IMR-90 (cell line): ENCODE measurements at regions not wholly inside any gene's neighbourhood (a gene's known extent, or its start where the extent isn't known, plus 50 kb on each side); places are given as distances from the start of the nearest gene placed in this dataset.
"Not testable (repeated sequence)": the region's sequence is repeated elsewhere in the genome, so short reads cannot be mapped to it uniquely, and the experiment has no call there.

ENCODE experiments used
- ATAC-seq: fragments of 200-7000 bp; cut with Tn5 transposase; 2 replicates; pipeline ENCODE4 v1.9.1; 2020; ENCODE audit warnings: low read depth, mild to moderate bottlenecking, moderate library complexity
- BruUV-seq: library from RNA; stranded (reverse); fragments of 400-500 nt; replicated peaks from 2 replicates; lab custom pipeline; 2021; lab: Mats Ljungman, UMichigan
- CTCF ChIA-PET: fragments of 300-600 bp; formaldehyde crosslinking; extraction: SDS; loops from one replicate; lab custom pipeline; 2021; ENCODE audit warnings: antibody characterized with exemption; lab: Yijun Ruan, JAX
- POLR2A ChIA-PET: fragments of 300-600 bp; sonication (Branson Sonifier 250); formaldehyde crosslinking; loops from one replicate; lab custom pipeline; 2022; ENCODE audit warnings: antibody characterized with exemption; ENCODE audit not compliant: unreplicated experiment; lab: Charles Lee
- DNase-seq: peaks from one replicate; pipeline ENCODE4 v3.0.0; 2013
- H2AFZ ChIP-seq: replicated peaks from 2 replicates; pipeline ENCODE3; 2013; ENCODE audit warnings: low read length, mild to moderate bottlenecking; ENCODE audit not compliant: poor library complexity
- H2AK5ac ChIP-seq: 2 replicates; pipeline ENCODE4 v1.6.1; 2013; ENCODE audit warnings: low read depth, low read length, inconsistent platforms
- H2AK9ac ChIP-seq: replicated peaks from 2 replicates; pipeline ENCODE3; 2013; ENCODE audit warnings: mild to moderate bottlenecking, low read depth, low read length, moderate library complexity; ENCODE audit not compliant: poor library complexity
- H2BK120ac ChIP-seq: 2 replicates; pipeline ENCODE4 v1.6.1; 2013; ENCODE audit warnings: low read depth, low read length, inconsistent platforms
- H2BK15ac ChIP-seq: 3 replicates; pipeline ENCODE4 v1.6.1; 2013; ENCODE audit warnings: low read depth, low read length, inconsistent platforms
- H2BK20ac ChIP-seq: 2 replicates; pipeline ENCODE4 v1.6.1; 2013; ENCODE audit warnings: low read depth, mild to moderate bottlenecking, inconsistent platforms, low read length, moderate library complexity
- H2BK5ac ChIP-seq: 2 replicates; pipeline ENCODE4 v1.6.1; 2013; ENCODE audit warnings: mild to moderate bottlenecking, low read depth, low read length, inconsistent platforms; ENCODE audit not compliant: poor library complexity, severe bottlenecking
- H3K14ac ChIP-seq: replicated peaks from 2 replicates; pipeline ENCODE4 v1.6.1; 2013; ENCODE audit warnings: low read depth, low read length, inconsistent platforms
- H3K18ac ChIP-seq: 2 replicates; pipeline ENCODE4 v1.6.1; 2013; ENCODE audit warnings: low read depth, low read length, control low read depth
- H3K23ac ChIP-seq: 2 replicates; pipeline ENCODE4 v1.6.1; 2013; ENCODE audit warnings: low read depth, low read length, inconsistent platforms
- H3K27ac ChIP-seq: 2 replicates; pipeline ENCODE4 v1.5.1; 2013; ENCODE audit warnings: mild to moderate bottlenecking, control low read depth, low read length; ENCODE audit not compliant: insufficient read depth
- H3K27me3 ChIP-seq: 2 replicates; pipeline ENCODE4 v1.6.1; 2013; ENCODE audit warnings: low read length; ENCODE audit not compliant: control insufficient read depth, insufficient read depth
- H3K36me3 ChIP-seq: 2 replicates; pipeline ENCODE4 v1.6.1; 2013; ENCODE audit warnings: low read length, mixed read lengths; ENCODE audit not compliant: control insufficient read depth, insufficient read depth
- H3K4ac ChIP-seq: 2 replicates; pipeline ENCODE4 v1.6.1; 2013; ENCODE audit warnings: low read depth, low read length, inconsistent platforms
- H3K4me1 ChIP-seq: 2 replicates; pipeline ENCODE4 v1.6.1; 2013; ENCODE audit warnings: low read length, mixed read lengths; ENCODE audit not compliant: control insufficient read depth, insufficient read depth
- H3K4me2 ChIP-seq: 2 replicates; pipeline ENCODE4 v1.6.1; 2013; ENCODE audit warnings: low read depth, mild to moderate bottlenecking, control low read depth, low read length, moderate library complexity
- H3K4me3 ChIP-seq: 2 replicates; pipeline ENCODE4 v1.5.1; 2013; ENCODE audit warnings: low read depth, mild to moderate bottlenecking, control low read depth, low read length, moderate library complexity; ENCODE audit not compliant: insufficient read depth
- H3K56ac ChIP-seq: 2 replicates; pipeline ENCODE4 v1.6.1; 2013; ENCODE audit warnings: low read length, inconsistent platforms; ENCODE audit not compliant: insufficient read depth; ENCODE audit errors: extremely low read depth
- H3K79me1 ChIP-seq, 2 experiments: 2 replicates each; pipeline ENCODE4 v1.6.1; 2013; ENCODE audit warnings: low read length in 2 of 2, inconsistent platforms in 1 of 2, low read depth in 1 of 2
- H3K9ac ChIP-seq: 2 replicates; pipeline ENCODE4 v1.6.1; 2013; ENCODE audit warnings: low read depth, low read length, control low read depth
- H3K9me1 ChIP-seq: 2 replicates; pipeline ENCODE4 v1.6.1; 2013; ENCODE audit warnings: low read length, inconsistent platforms; ENCODE audit not compliant: insufficient read depth
- H3K9me3 ChIP-seq: 2 replicates; pipeline ENCODE4 v1.6.1; 2013; ENCODE audit warnings: low read length; ENCODE audit not compliant: control insufficient read depth, insufficient read depth
- H4K20me1 ChIP-seq: 2 replicates; pipeline ENCODE4 v1.6.1; 2013; ENCODE audit warnings: low read length, inconsistent platforms; ENCODE audit not compliant: insufficient read depth
- H4K5ac ChIP-seq: 2 replicates; pipeline ENCODE4 v1.6.1; 2013; ENCODE audit warnings: mild to moderate bottlenecking, low read depth, low read length, control low read depth
- H4K8ac ChIP-seq, 2 experiments: 2 replicates each; pipeline ENCODE4 v1.6.1; 2013; ENCODE audit warnings: low read depth in 2 of 2, low read length in 2 of 2, control low read depth in 1 of 2, inconsistent platforms in 1 of 2
- H4K91ac ChIP-seq: 2 replicates; pipeline ENCODE4 v1.6.1; 2013; ENCODE audit warnings: low read depth, low read length, inconsistent platforms; ENCODE audit not compliant: insufficient read depth
- BHLHE40 ChIP-seq: fragments of 150-350 bp; IDR thresholded peaks from 2 replicates; pipeline ENCODE4 v1.6.1; 2016; ENCODE audit warnings: mild to moderate bottlenecking, low read depth, low read length
- MAFK ChIP-seq: IDR thresholded peaks from 2 replicates; pipeline ENCODE4 v1.6.1; 2012; ENCODE audit warnings: low read depth, low read length, improper control_type of control experiment
- WGBS, 2 experiments: methylation state at CpG; one replicate each; pipeline versions ENCODE4 v1.1.5 to v1.1.7; 2013; ENCODE audit warnings: missing lambda C conversion rate in 2 of 2; ENCODE audit not compliant: insufficient read length in 1 of 2; ENCODE audit errors: extremely low coverage in 2 of 2; 5-methylcytosine and 5-hydroxymethylcytosine counted together
- dilution Hi-C: fragments of 300-500 bp; cut with HindIII; formaldehyde crosslinking; loops from one replicate; pipeline ENCODE4 v1.14.3; 2018; ENCODE audit warnings: low sequenced_read_pairs; ENCODE audit not compliant: unreplicated experiment
- in situ Hi-C: fragments of 300-500 bp; cut with MboI; formaldehyde crosslinking; loops from 3 replicates; pipeline ENCODE4 v1.14.3; 2019; ENCODE audit warnings: low sequenced_read_pairs, inconsistent platforms, mixed read lengths
- intact Hi-C: fragments of 100-400 bp; cut with micrococcal nuclease; formaldehyde crosslinking; loops from 2 replicates; pipeline ENCODE4 v1.10.0; 2022

DNA sequence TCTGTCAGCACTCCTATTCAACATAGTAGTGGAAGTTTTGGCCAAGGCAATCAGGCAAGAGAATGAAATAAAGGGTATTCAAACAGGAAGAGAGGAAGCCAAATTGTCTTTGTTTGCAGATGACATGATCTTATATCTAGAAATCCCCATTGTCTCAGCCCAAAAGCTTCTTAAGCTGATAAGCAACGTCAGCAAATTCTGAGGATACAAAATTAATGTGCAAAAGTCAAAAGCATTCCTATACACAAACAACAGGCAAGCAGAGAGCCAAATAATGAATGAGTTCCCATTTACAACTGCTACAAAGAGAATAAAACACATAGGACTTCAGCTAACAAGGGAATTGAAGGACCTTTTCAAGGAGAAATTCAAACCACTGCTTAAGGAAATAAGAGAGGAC lies 280.4 kb upstream of the LUZP2 start:
- Histone ChIP-seq H3K27ac (no peak overlapping the region), H3K4me2 (no peak overlapping the region), H2AK9ac (no peak overlapping the region), H4K91ac (no peak overlapping the region), H2BK120ac (no peak overlapping the region), H3K56ac (no peak overlapping the region), H2BK15ac (no peak overlapping the region), H3K4ac (no peak overlapping the region), H4K5ac (no peak overlapping the region), H3K9me1 (no peaks in the 10 kb centered on the region), H3K4me3 (no peak overlapping the region), H2BK5ac (no peak overlapping the region), H2AFZ (no peak overlapping the region), H4K8ac (no peak overlapping the region), H2AK5ac (no peak overlapping the region), H3K79me1 (no peaks in the 10 kb centered on the region), H4K20me1 (no peaks in the 10 kb centered on the region), H3K36me3 (no peaks in the 10 kb centered on the region), H3K14ac (no peak overlapping the region), H3K9ac (no peak overlapping the region), H3K27me3 (no peaks in the 10 kb centered on the region), H3K4me1 (no peaks in the 10 kb centered on the region), H3K9me3 (no peaks in the 10 kb centered on the region), H3K23ac (no peak overlapping the region), H3K18ac (no peak overlapping the region), H2BK20ac (no peak overlapping the region)
- dilution Hi-C loops (no loop called here), in situ Hi-C loops (no loop called here), intact Hi-C loops (no loop called here)
- ChIA-PET CTCF (no interaction called here), POLR2A (no interaction called here)
- TF ChIP-seq MAFK (peak; percentile 94), BHLHE40 (no peak)
- ATAC-seq (no peak), DNase-seq (no peak)
- BruUV-seq = no TSS peak
- WGBS, 2 experiments = no CpG with 5 or more reads among the region's 1 CpG

DNA sequence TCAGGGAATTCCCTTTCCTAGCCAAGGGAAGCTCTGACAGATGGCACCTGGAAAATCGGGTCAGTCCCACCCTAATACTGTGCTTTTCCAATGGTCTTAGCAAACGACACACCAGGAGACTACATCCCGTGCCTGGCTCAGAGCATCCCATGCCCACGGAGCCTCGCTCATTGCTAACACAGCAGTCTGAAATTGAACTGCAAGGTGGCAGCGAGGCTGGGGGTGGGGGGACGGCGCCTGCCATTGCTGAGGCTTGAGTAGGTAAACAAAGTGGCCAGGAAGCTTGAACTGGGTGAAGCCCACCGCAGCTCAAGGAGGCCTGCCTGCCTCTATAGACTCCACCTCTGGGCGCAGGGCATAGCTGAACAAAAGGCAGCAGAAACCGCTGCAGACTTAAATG lies 279.5 kb upstream of the LUZP2 start:
- H4K8ac ChIP-seq, H2AFZ ChIP-seq, H4K20me1 ChIP-seq, H3K79me1 ChIP-seq, H3K4me2 ChIP-seq, H3K36me3 ChIP-seq, H2BK5ac ChIP-seq, dilution Hi-C loops, H2BK120ac ChIP-seq, H3K18ac ChIP-seq, H3K4me1 ChIP-seq, H3K27ac ChIP-seq, H3K27me3 ChIP-seq, H3K56ac ChIP-seq, H4K5ac ChIP-seq, ATAC-seq, H4K91ac ChIP-seq, intact Hi-C loops, H3K4me3 ChIP-seq, H2BK20ac ChIP-seq, H3K23ac ChIP-seq, POLR2A ChIA-PET, H3K9me3 ChIP-seq, H2AK5ac ChIP-seq, H2AK9ac ChIP-seq, BruUV-seq, H3K9ac ChIP-seq, in situ Hi-C loops, H3K4ac ChIP-seq, H3K9me1 ChIP-seq, DNase-seq, H3K14ac ChIP-seq, H2BK15ac ChIP-seq: not testable (repeated sequence)
- WGBS, 2 experiments = 87% methylated on average over 4 of the region's 11 CpGs; no CpG with 5 or more reads in 1 of the 2 experiments
- CTCF ChIA-PET = interaction anchor here (0.6 kb wide), 1 partner anchor 157 kb away, joined by 3 read pairs; no protein-coding TSS in a partner anchor
